ENCODE measurements at regions not wholly inside any gene's neighbourhood (a gene's known extent, or its start where the extent isn't known, plus 50 kb on each side); places are given as distances from the start of the nearest gene placed in this dataset.

DNA sequence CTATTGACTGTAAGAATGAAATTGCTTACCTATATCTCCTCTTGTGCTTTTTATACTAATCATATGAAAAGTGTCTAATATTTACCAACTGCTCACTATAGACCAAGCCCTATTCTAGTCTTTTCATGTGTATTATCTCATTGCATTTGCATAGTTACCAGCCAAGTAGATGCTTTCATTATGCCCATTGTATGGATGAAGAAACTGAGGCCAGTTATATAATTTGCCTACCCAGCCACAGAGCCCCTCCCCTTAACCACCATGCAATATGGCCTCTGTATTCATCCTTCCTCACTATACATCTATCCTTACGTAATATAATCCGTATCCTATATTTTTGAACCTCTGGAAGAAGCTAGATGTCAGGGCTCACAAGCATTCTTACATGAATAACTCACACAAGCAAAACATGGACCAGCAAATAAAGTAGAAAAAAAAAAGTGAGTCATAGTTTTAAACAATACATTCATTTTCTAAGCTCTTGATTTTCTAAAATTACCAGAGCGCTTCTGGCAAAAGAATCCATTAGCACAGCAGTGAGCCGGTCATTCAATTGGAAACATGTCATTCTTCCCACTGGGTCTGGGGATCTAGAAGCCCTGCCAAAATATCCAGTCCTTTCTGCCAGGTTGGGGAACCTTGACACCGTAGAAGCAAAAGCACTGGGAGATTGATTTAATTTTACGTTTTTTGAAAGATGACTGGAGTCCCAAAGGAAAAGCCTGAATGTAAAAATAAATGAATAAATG lies 80.0 kb downstream of the C11orf91 start:
- no peak overlapping the region for H2AFZ ChIP-seq (ENCODE audit: low read depth)
- peak overlapping the region; percentile 88 for H3K4me2 ChIP-seq
- peaks cover 68% of the 10 kb centered on the region for H3K4me1 ChIP-seq (ENCODE audit: low read depth, poor library complexity, severe bottlenecking)
- no peaks in the 10 kb centered on the region for H4K20me1 ChIP-seq (ENCODE audit: insufficient read depth)
- H3K36me3 ChIP-seq (ENCODE audit: insufficient read depth): no peaks in the 10 kb centered on the region
- no peak overlapping the region for H3K4me3 ChIP-seq (IDR thresholded peaks at IDR 0.05; ENCODE audit: insufficient read depth, low read depth, low read length)
- TF ChIP-seq, protein P1, sequence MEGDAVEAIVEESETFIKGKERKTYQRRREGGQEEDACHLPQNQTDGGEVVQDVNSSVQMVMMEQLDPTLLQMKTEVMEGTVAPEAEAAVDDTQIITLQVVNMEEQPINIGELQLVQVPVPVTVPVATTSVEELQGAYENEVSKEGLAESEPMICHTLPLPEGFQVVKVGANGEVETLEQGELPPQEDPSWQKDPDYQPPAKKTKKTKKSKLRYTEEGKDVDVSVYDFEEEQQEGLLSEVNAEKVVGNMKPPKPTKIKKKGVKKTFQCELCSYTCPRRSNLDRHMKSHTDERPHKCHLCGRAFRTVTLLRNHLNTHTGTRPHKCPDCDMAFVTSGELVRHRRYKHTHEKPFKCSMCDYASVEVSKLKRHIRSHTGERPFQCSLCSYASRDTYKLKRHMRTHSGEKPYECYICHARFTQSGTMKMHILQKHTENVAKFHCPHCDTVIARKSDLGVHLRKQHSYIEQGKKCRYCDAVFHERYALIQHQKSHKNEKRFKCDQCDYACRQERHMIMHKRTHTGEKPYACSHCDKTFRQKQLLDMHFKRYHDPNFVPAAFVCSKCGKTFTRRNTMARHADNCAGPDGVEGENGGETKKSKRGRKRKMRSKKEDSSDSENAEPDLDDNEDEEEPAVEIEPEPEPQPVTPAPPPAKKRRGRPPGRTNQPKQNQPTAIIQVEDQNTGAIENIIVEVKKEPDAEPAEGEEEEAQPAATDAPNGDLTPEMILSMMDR (conservative IDR thresholded peaks at IDR 0.05; ENCODE audit: low read depth, low read length): no peak
- peak overlapping the region; percentile 90; the same call in 1 of the 2 replicates for H3K27ac ChIP-seq
- no peak overlapping the region for H3K9ac ChIP-seq
- no peaks in the 10 kb centered on the region for H3K27me3 ChIP-seq (ENCODE audit: insufficient read depth, low read depth)
- no peaks in the 10 kb centered on the region for H3K79me2 ChIP-seq (ENCODE audit: insufficient read depth, low read depth)

DNA sequence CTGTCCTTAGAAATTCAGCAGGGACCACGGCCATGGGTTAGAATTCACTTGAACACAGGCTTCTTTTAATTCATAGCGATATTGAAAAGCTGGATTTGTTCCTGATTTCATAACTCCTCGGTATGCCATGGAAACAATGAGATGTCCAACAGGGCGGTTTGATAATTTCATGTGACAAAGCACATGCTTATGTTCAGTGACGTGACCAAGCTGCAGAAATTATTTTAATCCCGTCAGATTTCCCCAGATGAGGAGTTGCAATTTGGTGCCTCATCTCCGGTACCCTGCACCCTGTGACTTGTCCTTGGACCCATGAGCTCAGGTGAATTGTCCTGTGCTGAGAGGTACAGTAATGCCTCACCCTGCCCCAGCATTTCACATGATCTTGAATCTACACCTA lies 81.7 kb downstream of the C11orf91 start:
- no peak overlapping the region for H3K4me3 ChIP-seq (IDR thresholded peaks at IDR 0.05; ENCODE audit: insufficient read depth, low read depth, low read length)
- no peaks in the 10 kb centered on the region for H3K27me3 ChIP-seq (ENCODE audit: insufficient read depth, low read depth)
- TF ChIP-seq, protein P1 (conservative IDR thresholded peaks at IDR 0.05; ENCODE audit: low read depth, low read length): no peak
- no peak overlapping the region for H3K4me2 ChIP-seq
- H4K20me1 ChIP-seq (ENCODE audit: insufficient read depth): no peaks in the 10 kb centered on the region
- peaks cover 62% of the 10 kb centered on the region for H3K4me1 ChIP-seq (ENCODE audit: low read depth, poor library complexity, severe bottlenecking)
- no peak overlapping the region for H3K9ac ChIP-seq
- no peaks in the 10 kb centered on the region for H3K36me3 ChIP-seq (ENCODE audit: insufficient read depth)
- H3K79me2 ChIP-seq (ENCODE audit: insufficient read depth, low read depth): no peaks in the 10 kb centered on the region
- H3K27ac ChIP-seq: no peak overlapping the region
- H2AFZ ChIP-seq (ENCODE audit: low read depth): no peak overlapping the region

- Histone ChIP-seq H3K79me2 (ENCODE audit: insufficient read depth, low read depth) (no peaks in the 10 kb centered on the region), H3K4me3 (IDR thresholded peaks at IDR 0.05; ENCODE audit: insufficient read depth, low read depth, low read length) (no peak overlapping the region), H3K36me3 (ENCODE audit: insufficient read depth) (no peaks in the 10 kb centered on the region), H4K20me1 (ENCODE audit: insufficient read depth) (no peaks in the 10 kb centered on the region), H3K27me3 (ENCODE audit: insufficient read depth, low read depth) (no peaks in the 10 kb centered on the region), H3K27ac (no peak overlapping the region), H2AFZ (ENCODE audit: low read depth) (no peak overlapping the region), H3K9ac (no peak overlapping the region), H3K4me1 (ENCODE audit: low read depth, poor library complexity, severe bottlenecking) (peaks cover 56% of the 10 kb centered on the region), H3K4me2 (no peak overlapping the region)
- TF ChIP-seq, protein P1 (conservative IDR thresholded peaks at IDR 0.05; ENCODE audit: low read depth, low read length): no peak
Measured at GRCh38 chr11:33618351-33618710, 82.3 kb downstream of the C11orf91 start.

DNA sequence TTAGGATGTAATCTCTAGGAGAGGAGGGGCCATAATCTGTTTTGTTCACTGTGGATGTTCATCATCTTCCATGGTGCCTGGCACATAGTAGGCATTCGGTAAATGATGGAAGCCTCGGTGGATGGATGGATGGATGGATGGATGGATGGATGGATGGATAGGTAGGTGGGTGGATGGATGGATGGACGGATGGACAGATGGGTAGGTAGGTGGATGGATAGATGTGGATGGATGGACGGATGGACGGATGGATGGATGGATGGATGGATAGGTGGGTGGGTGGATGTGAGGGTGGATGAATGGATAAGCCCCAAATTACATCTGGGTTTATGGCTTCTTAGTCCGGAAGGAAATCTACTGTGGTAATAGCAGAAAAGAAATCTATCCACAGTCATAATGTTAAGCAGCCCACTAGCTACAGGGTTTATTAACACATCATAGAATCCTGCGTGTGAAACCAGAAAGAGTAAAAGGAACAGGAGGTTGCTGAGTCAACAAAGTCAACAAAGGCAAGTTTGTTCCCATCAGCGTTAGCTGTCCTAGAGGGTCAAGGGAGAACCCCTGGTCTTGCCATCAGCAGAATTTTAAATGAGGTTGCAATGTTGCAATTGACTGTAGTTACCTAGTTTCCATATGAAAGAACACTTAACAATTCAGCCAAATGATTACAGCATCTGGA lies 82.8 kb downstream of the C11orf91 start:
- H3K4me1 ChIP-seq (ENCODE audit: low read depth, poor library complexity, severe bottlenecking): peaks cover 50% of the 10 kb centered on the region
- H3K4me2 ChIP-seq: no peak overlapping the region
- TF ChIP-seq, protein P1 (conservative IDR thresholded peaks at IDR 0.05; ENCODE audit: low read depth, low read length): no peak

More for the DNA sequence above, 82.8 kb downstream of the C11orf91 start:
- Histone ChIP-seq H3K79me2 (ENCODE audit: insufficient read depth, low read depth) (no peaks in the 10 kb centered on the region), H2AFZ (ENCODE audit: low read depth) (no peak overlapping the region), H3K27me3 (ENCODE audit: insufficient read depth, low read depth) (no peaks in the 10 kb centered on the region), H4K20me1 (ENCODE audit: insufficient read depth) (no peaks in the 10 kb centered on the region), H3K9ac (no peak overlapping the region), H3K27ac (no peak overlapping the region), H3K4me3 (IDR thresholded peaks at IDR 0.05; ENCODE audit: insufficient read depth, low read depth, low read length) (no peak overlapping the region), H3K36me3 (ENCODE audit: insufficient read depth) (no peaks in the 10 kb centered on the region)
